IMR-90 (cell line): ENCODE measurements at regions not wholly inside any gene's neighbourhood (a gene's known extent, or its start where the extent isn't known, plus 50 kb on each side); places are given as distances from the start of the nearest gene placed in this dataset.

ENCODE experiments used
- ATAC-seq: fragments of 200-7000 bp; cut with Tn5 transposase; 2 replicates; pipeline ENCODE4 v1.9.1; 2020; ENCODE audit warnings: low read depth, mild to moderate bottlenecking, moderate library complexity
- BruUV-seq: library from RNA; stranded (reverse); fragments of 400-500 nt; replicated peaks from 2 replicates; lab custom pipeline; 2021; lab: Mats Ljungman, UMichigan
- CTCF ChIA-PET: fragments of 300-600 bp; formaldehyde crosslinking; extraction: SDS; loops from one replicate; lab custom pipeline; 2021; ENCODE audit warnings: antibody characterized with exemption; lab: Yijun Ruan, JAX
- POLR2A ChIA-PET: fragments of 300-600 bp; sonication (Branson Sonifier 250); formaldehyde crosslinking; loops from one replicate; lab custom pipeline; 2022; ENCODE audit warnings: antibody characterized with exemption; ENCODE audit not compliant: unreplicated experiment; lab: Charles Lee
- DNase-seq: peaks from one replicate; pipeline ENCODE4 v3.0.0; 2013
- H2AFZ ChIP-seq: replicated peaks from 2 replicates; pipeline ENCODE3; 2013; ENCODE audit warnings: low read length, mild to moderate bottlenecking; ENCODE audit not compliant: poor library complexity
- H2AK5ac ChIP-seq: 2 replicates; pipeline ENCODE4 v1.6.1; 2013; ENCODE audit warnings: low read depth, low read length, inconsistent platforms
- H2AK9ac ChIP-seq: replicated peaks from 2 replicates; pipeline ENCODE3; 2013; ENCODE audit warnings: mild to moderate bottlenecking, low read depth, low read length, moderate library complexity; ENCODE audit not compliant: poor library complexity
- H2BK120ac ChIP-seq: 2 replicates; pipeline ENCODE4 v1.6.1; 2013; ENCODE audit warnings: low read depth, low read length, inconsistent platforms
- H2BK15ac ChIP-seq: 3 replicates; pipeline ENCODE4 v1.6.1; 2013; ENCODE audit warnings: low read depth, low read length, inconsistent platforms
- H2BK20ac ChIP-seq: 2 replicates; pipeline ENCODE4 v1.6.1; 2013; ENCODE audit warnings: low read depth, mild to moderate bottlenecking, inconsistent platforms, low read length, moderate library complexity
- H2BK5ac ChIP-seq: 2 replicates; pipeline ENCODE4 v1.6.1; 2013; ENCODE audit warnings: mild to moderate bottlenecking, low read depth, low read length, inconsistent platforms; ENCODE audit not compliant: poor library complexity, severe bottlenecking
- H3K14ac ChIP-seq: replicated peaks from 2 replicates; pipeline ENCODE4 v1.6.1; 2013; ENCODE audit warnings: low read depth, low read length, inconsistent platforms
- H3K18ac ChIP-seq: 2 replicates; pipeline ENCODE4 v1.6.1; 2013; ENCODE audit warnings: low read depth, low read length, control low read depth
- H3K23ac ChIP-seq: 2 replicates; pipeline ENCODE4 v1.6.1; 2013; ENCODE audit warnings: low read depth, low read length, inconsistent platforms
- H3K27ac ChIP-seq: 2 replicates; pipeline ENCODE4 v1.5.1; 2013; ENCODE audit warnings: mild to moderate bottlenecking, control low read depth, low read length; ENCODE audit not compliant: insufficient read depth
- H3K27me3 ChIP-seq: 2 replicates; pipeline ENCODE4 v1.6.1; 2013; ENCODE audit warnings: low read length; ENCODE audit not compliant: control insufficient read depth, insufficient read depth
- H3K36me3 ChIP-seq: 2 replicates; pipeline ENCODE4 v1.6.1; 2013; ENCODE audit warnings: low read length, mixed read lengths; ENCODE audit not compliant: control insufficient read depth, insufficient read depth
- H3K4ac ChIP-seq: 2 replicates; pipeline ENCODE4 v1.6.1; 2013; ENCODE audit warnings: low read depth, low read length, inconsistent platforms
- H3K4me1 ChIP-seq: 2 replicates; pipeline ENCODE4 v1.6.1; 2013; ENCODE audit warnings: low read length, mixed read lengths; ENCODE audit not compliant: control insufficient read depth, insufficient read depth
- H3K4me2 ChIP-seq: 2 replicates; pipeline ENCODE4 v1.6.1; 2013; ENCODE audit warnings: low read depth, mild to moderate bottlenecking, control low read depth, low read length, moderate library complexity
- H3K4me3 ChIP-seq: 2 replicates; pipeline ENCODE4 v1.5.1; 2013; ENCODE audit warnings: low read depth, mild to moderate bottlenecking, control low read depth, low read length, moderate library complexity; ENCODE audit not compliant: insufficient read depth
- H3K56ac ChIP-seq: 2 replicates; pipeline ENCODE4 v1.6.1; 2013; ENCODE audit warnings: low read length, inconsistent platforms; ENCODE audit not compliant: insufficient read depth; ENCODE audit errors: extremely low read depth
- H3K79me1 ChIP-seq, 2 experiments: 2 replicates each; pipeline ENCODE4 v1.6.1; 2013; ENCODE audit warnings: low read length in 2 of 2, inconsistent platforms in 1 of 2, low read depth in 1 of 2
- H3K9ac ChIP-seq: 2 replicates; pipeline ENCODE4 v1.6.1; 2013; ENCODE audit warnings: low read depth, low read length, control low read depth
- H3K9me1 ChIP-seq: 2 replicates; pipeline ENCODE4 v1.6.1; 2013; ENCODE audit warnings: low read length, inconsistent platforms; ENCODE audit not compliant: insufficient read depth
- H3K9me3 ChIP-seq: 2 replicates; pipeline ENCODE4 v1.6.1; 2013; ENCODE audit warnings: low read length; ENCODE audit not compliant: control insufficient read depth, insufficient read depth
- H4K20me1 ChIP-seq: 2 replicates; pipeline ENCODE4 v1.6.1; 2013; ENCODE audit warnings: low read length, inconsistent platforms; ENCODE audit not compliant: insufficient read depth
- H4K5ac ChIP-seq: 2 replicates; pipeline ENCODE4 v1.6.1; 2013; ENCODE audit warnings: mild to moderate bottlenecking, low read depth, low read length, control low read depth
- H4K8ac ChIP-seq, 2 experiments: 2 replicates each; pipeline ENCODE4 v1.6.1; 2013; ENCODE audit warnings: low read depth in 2 of 2, low read length in 2 of 2, control low read depth in 1 of 2, inconsistent platforms in 1 of 2
- H4K91ac ChIP-seq: 2 replicates; pipeline ENCODE4 v1.6.1; 2013; ENCODE audit warnings: low read depth, low read length, inconsistent platforms; ENCODE audit not compliant: insufficient read depth
- CEBPB ChIP-seq: IDR thresholded peaks from 2 replicates; pipeline ENCODE4 v1.6.1; 2012; ENCODE audit warnings: low read depth, low read length, improper control_type of control experiment
- CHD1 ChIP-seq: IDR thresholded peaks from 2 replicates; pipeline ENCODE4 v1.6.1; 2012; ENCODE audit warnings: low read depth, low read length, improper control_type of control experiment
- FOS ChIP-seq: fragments of 150-350 bp; IDR thresholded peaks from 2 replicates; pipeline ENCODE4 v1.6.1; 2016; ENCODE audit warnings: low read depth, low read length
- MAZ ChIP-seq: IDR thresholded peaks from 2 replicates; pipeline ENCODE4 v1.6.1; 2012; ENCODE audit warnings: low read depth, mild to moderate bottlenecking, low read length, improper control_type of control experiment, moderate library complexity, borderline replicate concordance
- NFE2L2 ChIP-seq: fragments of 150-350 bp; IDR thresholded peaks from 2 replicates; pipeline ENCODE4 v1.6.1; 2016; ENCODE audit warnings: low read depth, mild to moderate bottlenecking, low read length
- POLR2A ChIP-seq: IDR thresholded peaks from 2 replicates; pipeline ENCODE4 v1.6.1; 2012; ENCODE audit warnings: mild to moderate bottlenecking, low read depth, low read length
- RAD21 ChIP-seq: IDR thresholded peaks from 2 replicates; pipeline ENCODE4 v1.6.1; 2012; ENCODE audit warnings: low read length, improper control_type of control experiment
- RCOR1 ChIP-seq: IDR thresholded peaks from 2 replicates; pipeline ENCODE4 v1.6.1; 2012; ENCODE audit warnings: mild to moderate bottlenecking, low read length, improper control_type of control experiment; ENCODE audit not compliant: insufficient replicate concordance
- SMC3 ChIP-seq: fragments of 150-350 bp; IDR thresholded peaks from 2 replicates; pipeline ENCODE4 v1.6.1; 2016; ENCODE audit warnings: low read depth, mild to moderate bottlenecking, antibody characterized with exemption, low read length, moderate library complexity
- WGBS, 2 experiments: methylation state at CpG; one replicate each; pipeline versions ENCODE4 v1.1.5 to v1.1.7; 2013; ENCODE audit warnings: missing lambda C conversion rate in 2 of 2; ENCODE audit not compliant: insufficient read length in 1 of 2; ENCODE audit errors: extremely low coverage in 2 of 2; 5-methylcytosine and 5-hydroxymethylcytosine counted together
- dilution Hi-C: fragments of 300-500 bp; cut with HindIII; formaldehyde crosslinking; loops from one replicate; pipeline ENCODE4 v1.14.3; 2018; ENCODE audit warnings: low sequenced_read_pairs; ENCODE audit not compliant: unreplicated experiment
- in situ Hi-C: fragments of 300-500 bp; cut with MboI; formaldehyde crosslinking; loops from 3 replicates; pipeline ENCODE4 v1.14.3; 2019; ENCODE audit warnings: low sequenced_read_pairs, inconsistent platforms, mixed read lengths
- intact Hi-C: fragments of 100-400 bp; cut with micrococcal nuclease; formaldehyde crosslinking; loops from 2 replicates; pipeline ENCODE4 v1.10.0; 2022
- TF ChIP-seq, protein P1 (sequence below): conservative IDR thresholded peaks from 2 replicates; pipeline ENCODE4 v1.5.1; 2012; ENCODE audit warnings: mild to moderate bottlenecking, low read depth, low read length, improper control_type of control experiment

DNA sequence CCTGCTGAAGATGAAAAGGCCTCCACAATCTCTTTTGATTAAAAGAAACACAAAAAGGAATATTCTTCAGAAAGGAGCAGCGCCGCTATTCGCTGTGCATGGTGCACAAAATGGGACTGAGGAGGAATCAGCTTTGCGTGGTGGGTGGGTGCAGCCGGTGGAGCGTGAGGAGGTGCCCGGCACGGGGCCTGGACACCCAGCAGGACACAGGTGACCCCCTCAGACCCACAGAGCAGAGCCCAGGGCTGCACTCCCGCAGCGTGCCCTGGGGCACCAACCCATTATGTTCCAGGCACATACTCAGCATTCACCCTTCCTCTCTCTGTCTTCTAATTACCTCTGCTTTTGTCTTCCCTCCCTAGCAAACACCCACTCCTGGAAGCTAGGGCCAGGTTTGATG is 238.0 kb upstream of the PPP2R2D start:
- Histone ChIP-seq H4K5ac (no peak overlapping the region), H3K79me1 (no peaks in the 10 kb centered on the region), H2AK9ac (no peak overlapping the region), H3K27me3 (no peaks in the 10 kb centered on the region), H3K56ac (no peak overlapping the region), H2BK20ac (no peak overlapping the region), H3K9me1 (no peaks in the 10 kb centered on the region), H4K91ac (no peak overlapping the region), H2AK5ac (no peak overlapping the region), H2BK5ac (no peak overlapping the region), H3K36me3 (no peaks in the 10 kb centered on the region), H3K4me3 (no peak overlapping the region), H3K9me3 (peaks cover 29% of the 10 kb centered on the region), H2BK120ac (no peak overlapping the region), H3K27ac (no peak overlapping the region), H4K20me1 (no peaks in the 10 kb centered on the region), H4K8ac (no peak overlapping the region), H2AFZ (no peak overlapping the region), H3K18ac (no peak overlapping the region), H3K23ac (no peak overlapping the region), H3K14ac (no peak overlapping the region), H3K4ac (no peak overlapping the region), H3K9ac (no peak overlapping the region), H3K4me2 (no peak overlapping the region), H2BK15ac (no peak overlapping the region), H3K4me1 (no peaks in the 10 kb centered on the region)
- 80% methylated on average over 1 of the region's 10 CpGs; no CpG with 5 or more reads in 1 of the 2 experiments for WGBS, 2 experiments
- ATAC-seq, result no peak
- TF ChIP-seq POLR2A, result no peak
- TF ChIP-seq FOS, result no peak
- TF ChIP-seq, protein P1, sequence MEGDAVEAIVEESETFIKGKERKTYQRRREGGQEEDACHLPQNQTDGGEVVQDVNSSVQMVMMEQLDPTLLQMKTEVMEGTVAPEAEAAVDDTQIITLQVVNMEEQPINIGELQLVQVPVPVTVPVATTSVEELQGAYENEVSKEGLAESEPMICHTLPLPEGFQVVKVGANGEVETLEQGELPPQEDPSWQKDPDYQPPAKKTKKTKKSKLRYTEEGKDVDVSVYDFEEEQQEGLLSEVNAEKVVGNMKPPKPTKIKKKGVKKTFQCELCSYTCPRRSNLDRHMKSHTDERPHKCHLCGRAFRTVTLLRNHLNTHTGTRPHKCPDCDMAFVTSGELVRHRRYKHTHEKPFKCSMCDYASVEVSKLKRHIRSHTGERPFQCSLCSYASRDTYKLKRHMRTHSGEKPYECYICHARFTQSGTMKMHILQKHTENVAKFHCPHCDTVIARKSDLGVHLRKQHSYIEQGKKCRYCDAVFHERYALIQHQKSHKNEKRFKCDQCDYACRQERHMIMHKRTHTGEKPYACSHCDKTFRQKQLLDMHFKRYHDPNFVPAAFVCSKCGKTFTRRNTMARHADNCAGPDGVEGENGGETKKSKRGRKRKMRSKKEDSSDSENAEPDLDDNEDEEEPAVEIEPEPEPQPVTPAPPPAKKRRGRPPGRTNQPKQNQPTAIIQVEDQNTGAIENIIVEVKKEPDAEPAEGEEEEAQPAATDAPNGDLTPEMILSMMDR, result no peak
- TF ChIP-seq MAZ, result no peak
- TF ChIP-seq RAD21, result no peak
- TF ChIP-seq RCOR1, result no peak
- TF ChIP-seq CHD1, result no peak
- TF ChIP-seq CEBPB, result no peak
- no peak for TF ChIP-seq NFE2L2
- TF ChIP-seq SMC3, result no peak
- no TSS peak for BruUV-seq
- CTCF ChIA-PET, result no interaction called here
- in situ Hi-C loops, result no loop called here
- dilution Hi-C loops, result no loop called here
- DNase-seq, result no peak
- POLR2A ChIA-PET, result no interaction called here
- intact Hi-C loops, result no loop called here
